GM21360 (cell line): ENCODE measurements at regions not wholly inside any gene's neighbourhood (a gene's known extent, or its start where the extent isn't known, plus 50 kb on each side); places are given as distances from the start of the nearest gene placed in this dataset.
"Not testable (repeated sequence)": the region's sequence is repeated elsewhere in the genome, so short reads cannot be mapped to it uniquely, and the experiment has no call there.

Experiments
- ATAC-seq: cut with Tn5 transposase; IDR thresholded peaks from one replicate; pipeline ENCODE4 v1.9.1; 2021; ENCODE audit warnings: mild to moderate bottlenecking, moderate library complexity; ENCODE audit not compliant: unreplicated experiment

DNA sequence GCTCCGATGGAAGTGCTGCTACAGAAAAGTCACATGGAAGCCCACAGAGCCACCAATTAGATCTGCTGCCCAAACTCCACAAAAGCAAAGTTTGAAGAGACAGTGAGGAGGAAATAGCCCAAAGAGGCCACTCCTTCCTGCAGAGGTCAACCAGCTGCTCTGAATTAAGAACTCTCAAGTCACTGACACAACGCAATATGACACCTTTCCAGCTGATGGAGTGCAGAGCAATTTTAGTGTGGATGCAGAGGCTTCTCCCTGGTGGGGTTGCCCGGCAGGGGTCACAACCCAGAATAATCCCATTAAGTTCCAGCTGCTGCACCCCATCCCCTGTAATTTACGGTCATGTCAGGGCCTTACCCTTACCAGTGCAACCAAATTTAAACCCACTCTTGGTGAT, 361.9 kb upstream of the JARID2 start:
- no peak for ATAC-seq

GRCh38 chr6:14885498-14885897, 360.4 kb upstream of the JARID2 start:
- no peak for ATAC-seq

- ATAC-seq = no peak
Measured at GRCh38 chr6:14887181-14887580, 358.7 kb upstream of the JARID2 start.

DNA sequence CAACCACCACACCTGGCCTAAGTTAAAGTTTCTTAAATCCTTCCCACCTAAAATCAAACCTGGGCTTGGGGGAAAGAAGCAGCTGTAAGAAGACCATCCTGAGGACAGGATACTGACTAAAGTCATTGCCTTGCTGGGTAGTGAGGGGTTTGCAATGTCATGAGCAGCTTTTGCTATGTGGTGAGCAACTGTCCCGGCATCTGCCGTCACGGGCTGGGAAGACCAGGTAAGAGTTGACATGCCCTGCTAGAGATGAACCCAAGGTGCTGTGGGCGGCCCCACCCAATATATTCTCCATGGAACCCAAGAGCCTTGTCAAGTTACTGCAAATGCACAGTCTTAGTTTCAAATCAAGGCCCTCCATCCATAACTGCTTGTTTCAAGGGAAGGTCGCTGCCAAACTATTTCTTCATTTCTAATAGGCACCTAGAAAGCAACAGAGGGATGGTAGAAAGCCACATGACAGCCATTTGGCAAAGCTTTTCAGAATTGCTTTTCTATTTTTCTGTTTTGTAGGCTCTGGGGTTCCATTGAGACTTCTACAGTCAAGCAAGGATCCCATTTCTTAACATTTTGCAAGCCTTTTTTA, 357.8 kb upstream of the JARID2 start:
- no peak for ATAC-seq

- ATAC-seq = no peak
Measured at GRCh38 chr6:14888575-14889000, 357.3 kb upstream of the JARID2 start.

DNA sequence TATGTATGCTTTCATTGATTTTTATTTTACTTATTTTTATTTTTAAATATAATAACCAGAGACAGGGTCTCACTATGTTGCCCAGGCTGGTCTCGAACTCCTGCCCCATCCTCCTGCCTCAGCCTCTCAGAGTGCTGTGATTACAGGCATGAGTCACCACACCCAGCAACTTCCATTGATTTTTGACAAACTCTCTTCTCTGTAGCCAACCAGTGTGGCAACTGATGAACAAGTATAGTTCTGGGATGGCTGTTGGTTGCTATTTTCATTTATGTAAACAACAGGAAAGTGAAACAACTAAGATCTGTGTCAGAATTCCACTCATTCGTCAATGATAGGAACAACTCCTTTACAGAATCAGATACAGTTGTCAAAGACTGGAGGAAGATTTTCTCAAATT, 356.7 kb upstream of the JARID2 start:
- no peak for ATAC-seq

DNA sequence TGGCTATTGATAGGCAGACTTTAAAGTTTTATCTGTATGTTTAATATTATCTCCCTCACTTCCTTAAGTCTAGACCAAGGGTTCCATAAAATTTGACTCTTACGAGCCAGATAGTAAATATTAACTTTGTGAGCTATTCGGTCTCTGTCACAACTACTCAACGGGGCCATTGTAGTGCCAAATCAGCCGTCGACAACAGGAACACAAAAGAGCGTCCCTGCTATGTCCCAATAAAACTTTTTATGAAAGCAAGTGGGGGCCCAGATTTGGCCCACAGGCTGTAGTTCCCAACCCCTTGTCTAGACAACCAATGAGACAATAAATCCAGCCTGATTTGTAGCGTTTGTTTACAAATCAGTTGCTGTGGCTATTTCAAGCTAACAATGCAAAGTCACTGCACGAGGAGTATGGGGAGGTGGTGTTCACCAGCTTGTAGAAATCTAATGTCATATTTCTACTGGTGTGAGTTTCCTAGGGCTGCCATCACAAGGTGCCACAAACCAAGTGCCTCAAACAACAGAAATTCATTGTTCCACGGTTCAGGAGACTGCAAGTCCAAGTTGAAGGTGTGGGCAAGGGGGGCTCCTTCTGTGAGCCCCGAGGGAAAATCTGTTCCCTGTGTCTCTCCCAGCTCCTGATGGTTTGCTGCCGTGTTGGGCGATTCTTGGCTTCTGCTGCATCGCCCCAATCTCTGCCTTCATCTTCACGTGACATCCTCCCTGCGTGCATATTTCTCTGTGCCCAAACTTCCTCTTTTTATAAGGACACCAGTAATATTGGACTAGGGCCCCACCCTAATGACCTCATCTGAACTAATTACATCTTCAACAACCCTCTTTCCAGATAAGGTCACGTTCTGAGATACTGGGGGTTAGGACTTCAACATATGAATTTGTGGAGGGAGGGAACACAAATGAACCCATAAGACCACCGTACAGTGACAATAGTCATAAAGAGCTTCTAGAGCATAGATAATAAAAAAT, 356.0 kb upstream of the JARID2 start:
- no peak for ATAC-seq

DNA sequence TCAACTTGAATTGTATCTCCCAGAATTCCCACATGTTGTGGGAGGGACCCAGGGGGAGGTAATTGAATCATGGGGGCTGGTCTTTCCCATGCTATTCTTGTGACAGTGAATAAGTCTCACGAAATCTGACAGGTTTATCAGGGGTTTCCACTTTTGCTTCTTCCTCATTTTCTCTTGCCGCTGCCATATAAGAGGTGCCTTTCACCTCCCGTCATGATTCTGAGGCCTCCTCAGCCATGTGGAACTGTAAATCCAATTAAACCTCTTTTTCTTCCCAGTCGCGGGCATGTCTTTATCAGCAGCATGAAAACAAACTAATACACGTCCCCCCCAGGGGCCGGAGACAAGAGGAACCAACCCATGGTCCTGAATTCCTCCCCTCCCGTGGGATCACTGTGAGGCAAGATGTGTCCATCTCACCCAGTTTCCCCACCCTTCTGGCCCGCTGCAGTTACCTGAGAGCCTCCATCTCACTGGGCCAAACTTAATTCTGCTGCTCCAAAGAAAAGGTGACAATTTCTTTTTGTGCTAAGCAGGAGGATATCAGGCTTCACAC, 354.0 kb upstream of the JARID2 start:
- ATAC-seq = not testable (repeated sequence)

GRCh38 chr6:14894105-14894504, 351.8 kb upstream of the JARID2 start:
- ATAC-seq = no peak

- ATAC-seq = no peak
Measured at GRCh38 chr6:14896475-14896874, 349.4 kb upstream of the JARID2 start.

DNA sequence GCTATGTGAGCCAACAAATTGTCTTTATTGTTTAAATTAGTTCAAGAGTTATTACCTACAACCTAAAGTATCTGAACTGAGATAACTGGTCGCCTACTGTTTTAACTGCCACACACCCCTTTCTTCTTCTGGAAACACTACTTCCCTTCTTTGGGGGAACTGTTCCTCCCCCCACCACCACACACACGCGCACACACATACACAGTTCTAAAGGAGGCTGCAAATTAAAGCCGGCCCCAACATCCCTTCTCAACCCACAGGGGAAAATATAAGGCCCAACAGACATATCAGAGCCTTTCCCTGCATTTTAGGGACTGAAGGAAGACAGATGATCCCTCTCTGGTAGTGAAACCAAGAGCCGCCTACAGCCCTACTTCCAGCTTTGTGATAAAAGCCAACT, 348.0 kb upstream of the JARID2 start:
- no peak for ATAC-seq

- ATAC-seq = not testable (repeated sequence)
Measured at GRCh38 chr6:14899441-14899840, 346.4 kb upstream of the JARID2 start.

DNA sequence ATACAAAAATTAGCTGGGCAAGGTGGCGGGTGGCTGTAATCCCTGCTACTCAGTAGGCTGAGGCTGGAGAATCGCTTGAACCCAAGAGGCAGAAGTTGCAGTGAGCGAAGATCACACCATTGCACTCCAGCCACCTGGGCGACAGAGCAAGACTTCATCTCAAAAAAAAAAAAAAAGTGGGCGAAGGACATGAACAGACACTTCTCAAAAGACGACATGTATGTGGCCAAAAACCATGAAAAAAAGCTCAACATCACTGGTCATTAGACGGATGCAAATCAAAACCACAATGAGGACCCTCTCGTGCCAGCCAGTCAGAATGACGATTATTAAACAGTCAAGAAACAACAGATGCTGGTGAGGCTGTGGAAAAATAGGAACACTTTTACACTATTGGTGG, 344.9 kb upstream of the JARID2 start:
- ATAC-seq = no peak

GRCh38 chr6:14903176-14904038, 342.5 kb upstream of the JARID2 start:
- ATAC-seq = no peak

DNA sequence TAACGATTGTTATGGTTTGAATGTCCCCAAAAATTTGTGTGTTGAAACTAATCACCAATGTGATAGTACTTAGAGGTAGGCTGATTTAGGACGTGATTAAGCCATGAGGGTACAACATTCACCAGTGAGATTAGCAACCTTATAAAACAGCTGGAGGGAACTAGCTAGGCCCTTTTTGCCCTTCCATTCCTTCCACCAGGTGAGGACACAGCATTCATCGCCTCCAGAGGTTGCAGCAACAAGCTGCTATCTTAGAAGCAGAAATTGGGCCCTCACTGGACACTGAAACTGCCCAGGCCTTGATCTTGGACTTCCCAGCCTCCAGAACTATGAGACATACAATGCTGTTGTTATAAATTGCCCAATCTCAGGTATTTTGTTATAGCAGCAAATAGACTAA, 340.7 kb upstream of the JARID2 start:
- no peak for ATAC-seq

DNA sequence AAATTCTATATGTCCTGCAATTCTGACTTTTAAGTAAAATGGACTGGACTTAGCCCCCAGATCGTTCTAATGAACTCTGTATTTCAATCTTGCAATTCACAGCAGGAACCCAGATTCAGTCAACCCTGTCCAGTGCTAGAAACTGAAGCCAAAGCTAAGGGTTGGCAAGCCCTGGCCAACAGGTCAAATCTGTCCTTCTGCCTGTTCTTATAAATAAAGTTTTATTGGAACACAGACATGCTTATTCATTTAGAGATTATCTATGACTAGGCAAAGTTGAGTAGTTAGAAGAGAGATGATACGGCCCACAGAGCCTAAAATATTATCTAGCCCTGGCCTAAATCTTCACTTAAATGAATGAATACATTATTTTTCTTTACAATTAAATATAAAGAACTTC, 339.2 kb upstream of the JARID2 start:
- no peak for ATAC-seq

DNA sequence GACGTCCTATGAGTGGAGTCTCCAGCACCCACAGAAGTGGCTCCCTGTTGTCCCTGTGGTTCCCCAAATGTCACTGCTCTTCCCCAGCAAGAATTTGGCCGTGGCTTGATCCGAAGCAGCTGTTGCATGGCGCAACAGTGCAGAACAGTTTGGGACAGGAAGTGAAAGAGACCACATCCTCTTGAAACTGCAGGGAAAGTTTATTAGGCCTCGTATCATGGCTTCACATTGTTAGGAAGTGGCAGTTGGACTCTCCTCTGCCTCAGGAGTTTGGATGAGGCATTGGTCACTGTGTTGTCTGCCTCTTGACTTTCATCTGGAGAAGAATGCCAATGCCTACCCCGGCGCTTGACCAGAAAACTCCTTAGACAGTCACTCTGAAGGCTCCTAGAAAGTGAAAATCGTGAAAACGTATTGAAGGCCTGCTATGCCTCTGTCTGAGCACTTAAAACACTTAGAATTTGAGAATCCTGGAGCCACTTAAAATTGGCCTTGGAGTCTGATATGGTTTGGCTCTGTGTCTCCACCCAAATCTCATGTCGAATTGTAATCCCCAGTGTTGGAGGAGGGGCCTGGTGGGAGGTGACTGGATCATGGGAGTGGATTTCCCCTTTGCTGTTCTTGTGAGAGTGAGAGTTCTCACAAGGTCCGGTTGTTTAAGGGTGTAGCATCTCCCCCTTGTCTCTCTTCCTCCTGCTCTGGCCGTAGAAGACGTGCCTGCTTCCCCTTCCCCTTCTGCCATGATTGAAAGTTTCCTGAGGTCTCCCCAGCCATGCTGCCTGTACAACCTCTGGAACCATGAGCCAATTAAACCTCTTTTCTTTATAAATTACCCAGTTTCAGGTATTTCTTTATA, 334.9 kb upstream of the JARID2 start:
- ATAC-seq = peak; percentile 85

DNA sequence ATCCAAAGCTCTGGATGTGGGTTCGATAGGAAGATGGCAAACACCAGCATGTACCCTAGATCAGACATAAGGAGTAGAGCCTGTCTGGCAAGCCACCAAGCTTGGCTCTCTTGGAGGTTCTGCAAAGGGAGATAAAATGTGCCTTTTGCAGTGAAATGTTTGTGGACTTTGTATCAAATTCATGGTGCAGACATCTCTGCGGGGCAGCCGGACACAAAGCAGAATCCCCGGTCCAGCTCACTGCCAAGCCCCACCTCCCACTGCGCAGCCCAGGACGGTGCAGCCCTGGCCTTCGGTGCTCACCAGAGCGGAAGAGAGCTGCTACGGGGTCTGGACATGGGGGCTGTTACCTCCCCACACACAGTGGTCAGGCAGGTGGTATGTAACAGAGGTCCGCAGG, 333.6 kb upstream of the JARID2 start:
- no peak for ATAC-seq

GRCh38 chr6:14912706-14913105, 333.2 kb upstream of the JARID2 start:
- no peak for ATAC-seq

DNA sequence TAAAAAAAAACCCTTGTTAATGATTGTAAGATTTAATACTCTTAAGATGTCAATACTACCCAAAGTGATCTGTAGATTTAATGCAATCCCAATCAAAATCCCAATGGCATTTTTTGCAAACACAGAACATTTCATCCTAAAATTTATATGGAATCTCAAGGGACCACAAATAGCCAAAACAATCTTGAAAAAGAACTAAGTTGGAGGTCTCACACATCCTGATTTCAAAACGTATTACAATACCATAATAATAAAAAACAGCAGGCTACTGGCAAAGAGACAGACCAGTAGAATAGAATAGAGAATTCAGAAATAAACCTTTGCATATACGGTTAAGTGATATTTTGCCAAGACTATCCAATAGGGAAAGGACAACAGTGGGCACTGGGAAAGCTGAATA, 331.9 kb upstream of the JARID2 start:
- ATAC-seq = no peak
